ENCODE measurements at regions not wholly inside any gene's neighbourhood (a gene's known extent, or its start where the extent isn't known, plus 50 kb on each side); places are given as distances from the start of the nearest gene placed in this dataset.
"Not testable (repeated sequence)": the region's sequence is repeated elsewhere in the genome, so short reads cannot be mapped to it uniquely, and the experiment has no call there.

- no peak for DNase-seq
These were observed 187.6 kb upstream of the ALG10 start for GRCh38 chr12:33834672-33835071.

GRCh38 chr12:33876618-33877017 lies 145.7 kb upstream of the ALG10 start:
- DNase-seq, result no peak

- no peak for DNase-seq
These were observed 129.9 kb upstream of the ALG10 start for GRCh38 chr12:33892425-33892824.

GRCh38 chr12:33920460-33920859 lies 101.8 kb upstream of the ALG10 start:
- DNase-seq, result not testable (repeated sequence)

GRCh38 chr12:33926095-33926494 lies 96.2 kb upstream of the ALG10 start:
- DNase-seq, result no peak

GRCh38 chr12:33937669-33938068 lies 84.6 kb upstream of the ALG10 start:
- not testable (repeated sequence) for DNase-seq

- DNase-seq, result no peak
These were observed 80.1 kb upstream of the ALG10 start for GRCh38 chr12:33942172-33942571.

GRCh38 chr12:33944703-33945437 lies 77.4 kb upstream of the ALG10 start:
- DNase-seq, result no peak

- DNase-seq, result no peak
These were observed 76.9 kb upstream of the ALG10 start for GRCh38 chr12:33945438-33945784.

GRCh38 chr12:33966219-33966618 lies 56.1 kb upstream of the ALG10 start:
- DNase-seq, result not testable (repeated sequence)

GRCh38 chr12:33967760-33968159 lies 54.5 kb upstream of the ALG10 start:
- no peak for DNase-seq

Measured in GDM1 (cell line).